OCI-LY7 (cell line): ENCODE measurements at regions not wholly inside any gene's neighbourhood (a gene's known extent, or its start where the extent isn't known, plus 50 kb on each side); places are given as distances from the start of the nearest gene placed in this dataset.

Source experiments
- BruUV-seq: library from RNA; stranded (reverse); fragments of 400-500 nt; replicated peaks from 2 replicates; lab custom pipeline; 2021; lab: Mats Ljungman, UMichigan
- CTCF ChIA-PET: fragments of 300-600 bp; sonication (Branson Sonifier 250); formaldehyde crosslinking; loops from one replicate; lab custom pipeline; 2022; ENCODE audit warnings: antibody characterized with exemption; ENCODE audit not compliant: unreplicated experiment; lab: Charles Lee
- POLR2A ChIA-PET: fragments of 300-600 bp; sonication (Branson Sonifier 250); formaldehyde crosslinking; loops from one replicate; lab custom pipeline; 2022; ENCODE audit warnings: antibody characterized with exemption; lab: Charles Lee
- DNase-seq: peaks from one replicate; pipeline ENCODE4 v3.0.0-alpha.2; 2015; ENCODE audit warnings: low spot score
- H2AFZ ChIP-seq: fragments of 200-600 bp; sonication (generic), shearing (Covaris generic); 2 replicates; pipeline ENCODE4 v1.6.1; 2014; ENCODE audit warnings: mild to moderate bottlenecking, antibody characterized with exemption, low read length, moderate library complexity
- H3K27ac ChIP-seq: fragments of 200-600 bp; sonication (generic); 2 replicates; pipeline ENCODE4 v1.5.1; 2014; ENCODE audit warnings: mixed run types, low read depth, mild to moderate bottlenecking, moderate library complexity, low read length, inconsistent platforms; ENCODE audit not compliant: poor library complexity, severe bottlenecking
- H3K36me3 ChIP-seq: fragments of 200-600 bp; sonication (generic); 2 replicates; pipeline ENCODE4 v1.6.1; 2014; ENCODE audit warnings: mild to moderate bottlenecking, antibody characterized with exemption, low read length, moderate library complexity, mixed read lengths; ENCODE audit not compliant: insufficient read depth
- H3K4me1 ChIP-seq: fragments of 200-600 bp; sonication (generic); 2 replicates; pipeline ENCODE4 v1.5.1; 2014; ENCODE audit warnings: mild to moderate bottlenecking, low read length; ENCODE audit not compliant: insufficient read depth, poor library complexity, severe bottlenecking
- H3K4me2 ChIP-seq: fragments of 200-600 bp; sonication (generic); 2 replicates; pipeline ENCODE4 v1.6.1; 2014; ENCODE audit warnings: mild to moderate bottlenecking, low read length
- H3K4me3 ChIP-seq: fragments of 200-600 bp; sonication (generic); 2 replicates; pipeline ENCODE4 v1.5.1; 2014; ENCODE audit warnings: mild to moderate bottlenecking, low read depth, low read length; ENCODE audit not compliant: poor library complexity, severe bottlenecking
- H3K79me2 ChIP-seq: fragments of 200-600 bp; sonication (generic); 2 replicates; pipeline ENCODE4 v1.6.1; 2016; ENCODE audit warnings: low read depth, mild to moderate bottlenecking, low read length, moderate library complexity, mixed read lengths; ENCODE audit not compliant: insufficient read depth
- H3K9me2 ChIP-seq: fragments of 200-600 bp; sonication (generic); 2 replicates; pipeline ENCODE4 v1.6.1; 2016; ENCODE audit warnings: mild to moderate bottlenecking, low read length, mixed read lengths; ENCODE audit not compliant: insufficient read depth
- H3K9me3 ChIP-seq: fragments of 200-600 bp; sonication (generic); 2 replicates; pipeline ENCODE4 v1.6.1; 2014; ENCODE audit warnings: mild to moderate bottlenecking, mixed run types, low read length, mixed read lengths
- H4K20me1 ChIP-seq: fragments of 200-600 bp; sonication (generic); 2 replicates; pipeline ENCODE4 v1.6.1; 2014; ENCODE audit warnings: mild to moderate bottlenecking, antibody characterized with exemption, low read length, moderate library complexity, mixed read lengths; ENCODE audit not compliant: insufficient read depth
- CTCF ChIP-seq: fragments of 200-600 bp; sonication (generic); conservative IDR thresholded peaks from 2 replicates; pipeline ENCODE4 v1.5.1; 2014; ENCODE audit warnings: mild to moderate bottlenecking, antibody characterized with exemption, low read length, moderate library complexity, mixed read lengths
- EZH2phosphoT487 ChIP-seq: fragments of 200-600 bp; sonication (generic); IDR thresholded peaks from 2 replicates; pipeline ENCODE4 v1.6.1; 2018; ENCODE audit warnings: low read depth, borderline replicate concordance, mild to moderate bottlenecking, mixed run types, antibody characterized with exemption, low read length, moderate library complexity, mixed read lengths
- intact Hi-C: fragments of 100-400 bp; cut with micrococcal nuclease; formaldehyde crosslinking; loops from one replicate; pipeline ENCODE4 v1.10.0; 2022; ENCODE audit not compliant: unreplicated experiment

DNA sequence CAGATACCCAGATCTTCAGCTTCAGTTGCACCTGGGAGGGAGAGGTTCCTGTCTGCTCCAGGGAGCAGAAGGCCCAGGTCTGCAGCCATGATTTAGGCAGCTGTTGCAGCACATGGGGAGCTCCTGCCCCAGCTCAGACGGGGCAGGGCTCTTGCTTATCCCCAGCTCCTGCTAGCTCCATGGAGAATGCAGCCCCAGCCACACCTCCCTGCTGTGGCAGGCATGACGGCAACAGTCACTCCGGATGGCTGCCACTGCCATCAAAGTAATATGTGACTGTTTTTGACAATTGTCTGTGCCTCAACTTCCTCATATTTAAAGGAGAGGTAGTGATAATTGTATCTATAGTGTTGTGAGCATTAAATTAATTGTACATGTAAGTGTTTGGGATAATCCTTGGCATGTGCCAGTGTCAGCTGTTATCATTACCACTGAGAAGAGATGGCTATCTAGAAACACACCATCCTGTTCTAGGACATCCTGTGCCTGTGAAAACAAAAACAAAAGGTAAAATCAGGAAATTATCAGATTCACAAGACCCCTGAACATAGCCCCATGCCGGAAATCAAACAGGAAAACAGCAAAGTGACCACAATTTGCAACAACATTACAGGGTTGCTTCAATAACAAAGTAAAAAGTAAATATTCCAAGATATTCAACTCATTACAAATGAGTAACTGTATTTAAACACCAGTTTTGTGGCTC lies 1048.8 kb upstream of the ACO1 start:
- no peaks in the 10 kb centered on the region for H3K9me2 ChIP-seq
- DNase-seq, result no peak
- intact Hi-C loops, result no loop called here
- ChIA-PET CTCF (no interaction called here), POLR2A (interaction anchor here (1.7 kb wide), 1 partner anchor 12 kb away, joined by 4 read pairs; no protein-coding TSS in a partner anchor)
- peak overlapping the region; percentile 33 for H3K27ac ChIP-seq
- TF ChIP-seq CTCF (no peak), EZH2phosphoT487 (no peak)
- H4K20me1 ChIP-seq, result no peaks in the 10 kb centered on the region
- peak overlapping the region; percentile 57; the same call in 1 of the 2 replicates for H3K4me2 ChIP-seq
- H2AFZ ChIP-seq, result peak overlapping the region; percentile 43; the same call in 1 of the 2 replicates
- no TSS peak for BruUV-seq
- H3K4me1 ChIP-seq, result peaks cover 26% of the 10 kb centered on the region
- H3K9me3 ChIP-seq, result peaks cover 15% of the 10 kb centered on the region; the same call in 1 of the 2 replicates
- peaks cover 11% of the 10 kb centered on the region; the same call in 1 of the 2 replicates for H3K36me3 ChIP-seq
- H3K79me2 ChIP-seq, result no peaks in the 10 kb centered on the region
- no peak overlapping the region for H3K4me3 ChIP-seq

- Histone ChIP-seq H3K9me3 (peaks cover 15% of the 10 kb centered on the region; the same call in 1 of the 2 replicates), H3K36me3 (peaks cover 11% of the 10 kb centered on the region; the same call in 1 of the 2 replicates), H3K4me3 (peak overlapping the region; percentile 32), H3K27ac (peak overlapping the region; percentile 33), H4K20me1 (no peaks in the 10 kb centered on the region), H3K9me2 (no peaks in the 10 kb centered on the region), H3K4me1 (peaks cover 26% of the 10 kb centered on the region), H3K79me2 (no peaks in the 10 kb centered on the region), H3K4me2 (peak overlapping the region; percentile 57), H2AFZ (peak overlapping the region; percentile 43; the same call in 1 of the 2 replicates)
- no peak for DNase-seq
- intact Hi-C loops, result no loop called here
- ChIA-PET POLR2A (no interaction called here), CTCF (no interaction called here)
- no TSS peak for BruUV-seq
- TF ChIP-seq CTCF (no peak), EZH2phosphoT487 (no peak)
Measured at GRCh38 chr9:31336386-31336785, 1048.1 kb upstream of the ACO1 start.

- Histone ChIP-seq H3K9me2 (no peaks in the 10 kb centered on the region), H3K36me3 (peaks cover 11% of the 10 kb centered on the region; the same call in 1 of the 2 replicates), H3K4me3 (peak overlapping the region; percentile 32), H3K27ac (peak overlapping the region; percentile 33), H3K4me2 (peak overlapping the region; percentile 57), H4K20me1 (no peaks in the 10 kb centered on the region), H2AFZ (peak overlapping the region; percentile 43; the same call in 1 of the 2 replicates), H3K9me3 (peaks cover 15% of the 10 kb centered on the region; the same call in 1 of the 2 replicates), H3K79me2 (no peaks in the 10 kb centered on the region), H3K4me1 (peaks cover 26% of the 10 kb centered on the region)
- CTCF ChIA-PET, result no interaction called here
- peak; percentile 72 for DNase-seq
- POLR2A ChIA-PET, result interaction anchor here (0.7 kb wide), 1 partner anchor 33 kb away, joined by 3 read pairs; no protein-coding TSS in a partner anchor
- no peak for TF ChIP-seq CTCF
- no peak for TF ChIP-seq EZH2phosphoT487
- BruUV-seq, result no TSS peak
- intact Hi-C loops, result no loop called here
Measured at GRCh38 chr9:31336841-31337240, 1047.6 kb upstream of the ACO1 start.
